ENCODE measurements at regions not wholly inside any gene's neighbourhood (a gene's known extent, or its start where the extent isn't known, plus 50 kb on each side); places are given as distances from the start of the nearest gene placed in this dataset.

- TF ChIP-seq CTCF (IDR thresholded peaks at IDR 0.05; ENCODE audit: low read length) (no peak), EZH2 (IDR thresholded peaks at IDR 0.05; ENCODE audit: borderline replicate concordance, low read length) (no peak)
Observed at GRCh38 chr1:119314001-119314796, 54.4 kb upstream of the HAO2 start.
